Right atrium auricular region (tissue), 2 donors: ENCODE measurements at regions not wholly inside any gene's neighbourhood (a gene's known extent, or its start where the extent isn't known, plus 50 kb on each side); places are given as distances from the start of the nearest gene placed in this dataset.

Experiments used
- DNase-seq: peaks from one replicate; pipeline ENCODE4 v3.0.0-alpha.2; 2019; ENCODE audit warnings: low spot score
- H3K27ac ChIP-seq, 2 donors: fragments of 200-600 bp; sonication (generic); 1 replicate in 1 of 2; 2 replicates in 1 of 2; pipeline ENCODE4 v1.5.1; 2016 to 2019
- H3K27me3 ChIP-seq, 2 donors: fragments of 200-600 bp; sonication (generic); one replicate each; pipeline versions ENCODE4 v1.5.1 to v1.6.0; 2017 to 2019
- H3K36me3 ChIP-seq: fragments of 200-600 bp; sonication (generic); one replicate; pipeline ENCODE4 v1.5.1; 2016
- H3K4me1 ChIP-seq, 2 donors: fragments of 200-600 bp; sonication (generic); one replicate each; pipeline versions ENCODE4 v1.5.1 to v1.6.0; 2017 to 2019
- H3K4me3 ChIP-seq, 2 donors: fragments of 200-600 bp; sonication (generic); 1 replicate in 1 of 2; 2 replicates in 1 of 2; pipeline ENCODE4 v1.5.1; 2017 to 2019; ENCODE audit warnings: mild to moderate bottlenecking in 1 of 2, moderate library complexity in 1 of 2
- H3K9me3 ChIP-seq, 2 donors: fragments of 200-600 bp; sonication (generic); one replicate each; pipeline ENCODE4 v1.5.1; 2019
- TF ChIP-seq, protein P1 (sequence below), 2 donors: fragments of 200-600 bp; sonication (generic); IDR thresholded peaks; one replicate each; pipeline ENCODE4 v1.5.1; 2019; ENCODE audit warnings: antibody characterized with exemption in 2 of 2

DNA sequence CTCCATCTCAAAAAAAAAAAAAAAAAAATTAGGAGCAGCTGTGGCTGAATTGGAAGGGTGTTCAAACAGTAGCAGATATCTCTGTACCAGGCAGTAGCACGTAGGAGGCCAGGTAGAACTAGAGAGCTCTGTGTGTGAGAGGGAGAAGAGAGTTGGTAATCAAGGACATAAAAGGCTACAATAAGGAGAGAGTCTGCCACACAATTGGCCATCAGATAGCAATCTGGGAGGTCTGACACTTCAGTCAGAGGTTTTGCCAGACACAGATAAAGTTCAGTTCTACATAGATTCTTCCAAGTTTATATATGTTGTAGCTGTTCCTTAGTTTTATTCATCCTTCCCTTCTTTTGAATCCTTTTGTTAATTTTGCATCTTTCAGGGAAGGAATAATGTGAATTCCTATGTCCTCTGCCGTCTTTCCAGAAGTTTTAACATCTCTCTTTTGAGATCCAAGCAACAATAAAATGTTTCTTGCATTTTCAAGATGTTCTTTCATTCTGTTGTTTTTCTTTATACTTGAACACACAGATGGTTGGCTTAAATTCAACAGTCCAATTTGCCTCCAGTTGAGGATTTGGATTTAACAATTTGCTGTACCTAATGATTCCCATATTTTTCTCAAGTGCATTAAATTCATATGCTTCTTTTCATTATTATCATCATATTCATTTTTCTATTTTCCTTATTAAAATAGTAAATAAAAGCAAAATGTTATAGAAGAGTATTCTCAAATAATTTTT is 600.3 kb upstream of the GCFC2 start:
- Histone ChIP-seq H3K36me3 (no peaks in the 10 kb centered on the region), H3K9me3 (no peaks in the 10 kb centered on the region), H3K27ac (no peak overlapping the region), H3K4me1 (no peaks in the 10 kb centered on the region), H3K27me3 (no peaks in the 10 kb centered on the region), H3K4me3 (no peak overlapping the region)
- TF ChIP-seq, protein P1, sequence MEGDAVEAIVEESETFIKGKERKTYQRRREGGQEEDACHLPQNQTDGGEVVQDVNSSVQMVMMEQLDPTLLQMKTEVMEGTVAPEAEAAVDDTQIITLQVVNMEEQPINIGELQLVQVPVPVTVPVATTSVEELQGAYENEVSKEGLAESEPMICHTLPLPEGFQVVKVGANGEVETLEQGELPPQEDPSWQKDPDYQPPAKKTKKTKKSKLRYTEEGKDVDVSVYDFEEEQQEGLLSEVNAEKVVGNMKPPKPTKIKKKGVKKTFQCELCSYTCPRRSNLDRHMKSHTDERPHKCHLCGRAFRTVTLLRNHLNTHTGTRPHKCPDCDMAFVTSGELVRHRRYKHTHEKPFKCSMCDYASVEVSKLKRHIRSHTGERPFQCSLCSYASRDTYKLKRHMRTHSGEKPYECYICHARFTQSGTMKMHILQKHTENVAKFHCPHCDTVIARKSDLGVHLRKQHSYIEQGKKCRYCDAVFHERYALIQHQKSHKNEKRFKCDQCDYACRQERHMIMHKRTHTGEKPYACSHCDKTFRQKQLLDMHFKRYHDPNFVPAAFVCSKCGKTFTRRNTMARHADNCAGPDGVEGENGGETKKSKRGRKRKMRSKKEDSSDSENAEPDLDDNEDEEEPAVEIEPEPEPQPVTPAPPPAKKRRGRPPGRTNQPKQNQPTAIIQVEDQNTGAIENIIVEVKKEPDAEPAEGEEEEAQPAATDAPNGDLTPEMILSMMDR (IDR thresholded peaks at IDR 0.05): no peak
- no peak for DNase-seq

GRCh38 chr2:76307495-76307894 is 596.8 kb upstream of the GCFC2 start:
- TF ChIP-seq, protein P1 (IDR thresholded peaks at IDR 0.05): no peak
- no peak overlapping the region for H3K4me3 ChIP-seq
- DNase-seq: no peak
- H3K4me1 ChIP-seq: no peaks in the 10 kb centered on the region
- H3K36me3 ChIP-seq: no peaks in the 10 kb centered on the region
- no peaks in the 10 kb centered on the region for H3K9me3 ChIP-seq
- no peaks in the 10 kb centered on the region for H3K27me3 ChIP-seq
- no peak overlapping the region for H3K27ac ChIP-seq

DNA sequence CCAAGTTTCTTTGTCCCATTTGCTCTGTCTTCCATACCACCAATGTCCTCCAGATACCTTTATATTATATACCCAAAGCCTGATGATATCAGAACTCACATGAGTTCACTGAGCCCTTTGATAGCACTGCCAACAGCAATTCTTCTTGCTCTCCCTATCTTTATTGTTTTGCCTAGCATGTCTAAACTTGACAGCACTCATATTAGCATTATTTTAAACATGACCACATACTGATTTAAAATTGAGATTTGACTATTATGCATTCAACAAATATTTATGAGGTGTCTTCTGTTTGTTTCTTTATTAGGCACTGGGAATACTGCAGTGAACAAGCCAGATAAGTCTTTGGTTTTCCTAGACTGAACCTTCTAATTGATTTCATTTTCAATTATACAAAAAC is 587.3 kb upstream of the GCFC2 start:
- DNase-seq: no peak
- Histone ChIP-seq H3K4me1 (no peaks in the 10 kb centered on the region), H3K27me3 (no peaks in the 10 kb centered on the region), H3K36me3 (no peaks in the 10 kb centered on the region), H3K4me3 (no peak overlapping the region), H3K27ac (no peak overlapping the region), H3K9me3 (no peaks in the 10 kb centered on the region)
- TF ChIP-seq, protein P1 (IDR thresholded peaks at IDR 0.05): no peak

GRCh38 chr2:76296438-76296837 is 585.7 kb upstream of the GCFC2 start:
- TF ChIP-seq, protein P1 (IDR thresholded peaks at IDR 0.05): no peak
- no peaks in the 10 kb centered on the region for H3K27me3 ChIP-seq
- no peaks in the 10 kb centered on the region for H3K4me1 ChIP-seq
- no peaks in the 10 kb centered on the region for H3K9me3 ChIP-seq
- DNase-seq: no peak
- H3K4me3 ChIP-seq: no peak overlapping the region
- H3K27ac ChIP-seq: no peak overlapping the region
- no peaks in the 10 kb centered on the region for H3K36me3 ChIP-seq

- TF ChIP-seq, protein P1 (IDR thresholded peaks at IDR 0.05): no peak
- H3K4me1 ChIP-seq: no peaks in the 10 kb centered on the region
- no peaks in the 10 kb centered on the region for H3K27me3 ChIP-seq
- no peak overlapping the region for H3K27ac ChIP-seq
- DNase-seq: no peak
- no peak overlapping the region for H3K4me3 ChIP-seq
- no peaks in the 10 kb centered on the region for H3K36me3 ChIP-seq
- no peaks in the 10 kb centered on the region for H3K9me3 ChIP-seq
These were observed 585.0 kb upstream of the GCFC2 start for GRCh38 chr2:76295762-76296161.

- H3K4me1 ChIP-seq: no peaks in the 10 kb centered on the region
- no peak overlapping the region for H3K27ac ChIP-seq
- TF ChIP-seq, protein P1 (IDR thresholded peaks at IDR 0.05): no peak
- H3K36me3 ChIP-seq: no peaks in the 10 kb centered on the region
- DNase-seq: no peak
- H3K4me3 ChIP-seq: no peak overlapping the region
- no peaks in the 10 kb centered on the region for H3K9me3 ChIP-seq
- H3K27me3 ChIP-seq: no peaks in the 10 kb centered on the region
These were observed 577.9 kb upstream of the GCFC2 start for GRCh38 chr2:76288598-76288997.
